ENCODE measurements at regions not wholly inside any gene's neighbourhood (a gene's known extent, or its start where the extent isn't known, plus 50 kb on each side); places are given as distances from the start of the nearest gene placed in this dataset.

DNA sequence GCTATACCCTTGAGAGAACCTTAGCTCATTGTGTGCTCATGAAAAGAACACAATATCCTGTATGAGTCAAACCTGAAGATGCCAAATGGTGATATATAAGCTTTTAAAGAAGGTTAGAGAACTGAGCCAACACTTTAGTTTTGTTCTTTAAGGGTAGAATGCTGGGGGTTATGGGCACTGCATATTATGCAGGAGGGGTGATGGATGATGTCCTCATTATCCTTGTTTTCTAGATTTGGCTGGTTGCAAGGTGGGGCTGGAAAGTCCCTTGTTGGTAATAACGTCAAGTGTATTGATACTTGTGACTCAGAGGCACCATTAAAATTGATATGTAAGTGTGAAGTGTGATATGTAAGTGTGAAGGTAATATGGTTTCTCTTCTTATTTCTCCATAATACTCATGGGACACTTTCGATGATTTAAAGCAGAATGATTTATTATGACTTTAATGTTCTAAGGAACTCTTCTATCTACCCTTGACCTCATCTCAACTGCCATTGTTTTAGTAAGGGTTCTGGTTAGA lies 113.7 kb upstream of the DTNBP1 start:
- intact Hi-C loops (cut with DNase I), result no loop called here
- Histone ChIP-seq H3K9me3 (ENCODE audit: control insufficient read depth, low read length) (no peaks in the 10 kb centered on the region), H3K27ac (ENCODE audit: low read depth in 1 of 2, low read length in 2 of 2) (no peak overlapping the region), H3K27me3 (ENCODE audit: control insufficient read depth in 1 of 2, insufficient read depth in 2 of 2, low read length in 1 of 2) (no peaks in the 10 kb centered on the region), H3K4me3 (ENCODE audit: low read length in 2 of 2) (no peak overlapping the region), H3K36me3 (ENCODE audit: control insufficient read depth in 1 of 2, insufficient read depth in 2 of 2, low read length in 1 of 2) (no peaks in the 10 kb centered on the region), H3K4me1 (ENCODE audit: control insufficient read depth in 1 of 2, insufficient read depth in 2 of 2, low read length in 2 of 2) (no peaks in the 10 kb centered on the region)
- WGBS, 2 donors, result 94 to 95% methylated on average over 2 of the region's 2 CpGs
- DNase-seq (no peak), ATAC-seq (ENCODE audit: low FRiP score) (no peak)

DNA sequence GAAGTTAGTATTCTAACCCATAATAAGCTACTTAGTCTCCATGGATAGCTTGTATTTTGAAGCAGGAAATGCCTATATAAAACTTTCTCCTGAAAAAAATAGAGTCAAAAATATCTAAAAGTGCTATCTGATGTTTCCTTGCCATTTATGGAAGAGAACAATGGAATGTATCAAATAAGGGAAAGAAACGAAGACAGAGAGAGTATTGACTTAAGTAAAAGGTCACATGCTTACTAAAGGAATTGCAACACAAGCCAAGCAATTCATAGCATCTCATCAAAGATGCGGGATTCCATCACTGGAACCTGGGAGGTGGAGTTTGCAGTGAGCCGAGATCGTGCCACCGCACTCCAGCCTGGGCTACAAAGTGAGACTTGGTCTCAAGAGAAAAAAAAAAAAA lies 112.9 kb upstream of the DTNBP1 start:
- no peak for DNase-seq
- Histone ChIP-seq H3K4me3 (ENCODE audit: low read length in 2 of 2) (no peak overlapping the region), H3K4me1 (ENCODE audit: control insufficient read depth in 1 of 2, insufficient read depth in 2 of 2, low read length in 2 of 2) (no peaks in the 10 kb centered on the region), H3K36me3 (ENCODE audit: control insufficient read depth in 1 of 2, insufficient read depth in 2 of 2, low read length in 1 of 2) (no peaks in the 10 kb centered on the region), H3K27ac (ENCODE audit: low read depth in 1 of 2, low read length in 2 of 2) (no peak overlapping the region), H3K9me3 (ENCODE audit: control insufficient read depth, low read length) (no peaks in the 10 kb centered on the region), H3K27me3 (ENCODE audit: control insufficient read depth in 1 of 2, insufficient read depth in 2 of 2, low read length in 1 of 2) (no peaks in the 10 kb centered on the region)
- intact Hi-C loops (cut with DNase I), result no loop called here
- WGBS, 2 donors, result 35 to 49% methylated on average over 5 of the region's 5 CpGs
- no peak for ATAC-seq (ENCODE audit: low FRiP score)

DNA sequence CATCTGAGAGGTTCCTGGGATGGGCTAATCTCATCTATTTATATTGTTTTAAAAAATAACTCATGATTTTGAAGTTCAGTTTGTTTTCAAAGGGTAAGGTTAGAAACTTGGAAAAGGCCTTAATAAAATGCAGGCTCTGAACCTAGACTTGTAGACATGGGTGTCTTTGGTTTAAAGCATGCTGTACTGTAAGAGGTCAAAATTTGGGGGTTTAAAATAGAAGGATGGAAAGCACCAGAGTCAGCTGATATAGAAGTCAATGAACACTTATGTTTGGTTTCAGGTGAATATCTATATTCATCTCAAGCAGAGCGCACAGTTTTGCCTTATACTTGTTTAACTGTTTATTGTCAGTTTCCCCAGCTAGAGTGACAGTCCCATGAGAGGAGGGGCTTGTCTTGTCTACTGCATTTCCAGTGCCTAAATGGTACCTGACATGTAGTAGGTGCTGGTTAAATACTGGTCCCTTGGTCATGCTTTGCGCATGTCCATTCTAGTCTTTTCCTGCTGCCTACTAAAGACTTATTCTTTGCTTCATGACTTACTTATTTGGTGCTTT lies 112.3 kb upstream of the DTNBP1 start:
- intact Hi-C loops (cut with DNase I), result no loop called here
- DNase-seq (no peak), ATAC-seq (ENCODE audit: low FRiP score) (no peak)
- no peaks in the 10 kb centered on the region for H3K4me1 ChIP-seq (ENCODE audit: control insufficient read depth in 1 of 2, insufficient read depth in 2 of 2, low read length in 2 of 2)
- 98% methylated on average over 2 of the region's 2 CpGs for WGBS, 2 donors
- H3K36me3 ChIP-seq (ENCODE audit: control insufficient read depth in 1 of 2, insufficient read depth in 2 of 2, low read length in 1 of 2), result no peaks in the 10 kb centered on the region
- no peaks in the 10 kb centered on the region for H3K27me3 ChIP-seq (ENCODE audit: control insufficient read depth in 1 of 2, insufficient read depth in 2 of 2, low read length in 1 of 2)
- H3K4me3 ChIP-seq (ENCODE audit: low read length in 2 of 2), result no peak overlapping the region
- no peak overlapping the region for H3K27ac ChIP-seq (ENCODE audit: low read depth in 1 of 2, low read length in 2 of 2)
- no peaks in the 10 kb centered on the region for H3K9me3 ChIP-seq (ENCODE audit: control insufficient read depth, low read length)

DNA sequence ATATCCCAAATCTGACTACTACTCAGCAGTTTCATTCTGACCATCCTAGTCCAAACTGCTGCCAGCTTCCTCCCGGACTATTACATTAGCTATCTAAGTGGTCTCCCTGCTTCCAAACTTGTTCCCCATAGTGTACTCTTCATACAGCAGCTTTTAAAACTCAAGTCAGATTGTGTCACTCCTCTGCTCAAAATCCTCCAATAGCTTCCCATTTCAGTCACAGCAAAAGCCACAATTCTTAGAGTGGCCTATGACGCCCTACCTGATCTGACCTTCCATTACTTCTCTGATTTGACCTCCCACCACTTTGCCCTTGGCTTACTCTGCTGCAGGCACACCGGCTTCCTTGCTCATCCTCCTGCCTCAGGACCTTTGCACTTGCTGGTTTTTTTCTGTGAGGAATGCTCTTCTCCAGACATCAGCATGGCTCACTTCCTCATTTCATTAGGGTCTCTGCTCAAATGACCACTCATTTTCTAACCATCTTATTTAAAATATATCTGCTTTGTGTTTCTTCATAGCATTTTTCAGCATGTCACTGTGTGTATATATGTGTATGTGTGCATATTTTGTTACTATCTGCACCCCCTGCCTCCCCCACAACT lies 111.1 kb upstream of the DTNBP1 start:
- H3K27ac ChIP-seq (ENCODE audit: low read depth in 1 of 2, low read length in 2 of 2), result no peak overlapping the region
- no peak for ATAC-seq (ENCODE audit: low FRiP score)
- H3K4me1 ChIP-seq (ENCODE audit: control insufficient read depth in 1 of 2, insufficient read depth in 2 of 2, low read length in 2 of 2), result no peaks in the 10 kb centered on the region
- no peak for DNase-seq
- H3K4me3 ChIP-seq (ENCODE audit: low read length in 2 of 2), result no peak overlapping the region
- intact Hi-C loops (cut with DNase I), result no loop called here
- 96% methylated on average over 3 of the region's 3 CpGs for WGBS, 2 donors
- no peaks in the 10 kb centered on the region for H3K27me3 ChIP-seq (ENCODE audit: control insufficient read depth in 1 of 2, insufficient read depth in 2 of 2, low read length in 1 of 2)
- no peaks in the 10 kb centered on the region for H3K36me3 ChIP-seq (ENCODE audit: control insufficient read depth in 1 of 2, insufficient read depth in 2 of 2, low read length in 1 of 2)
- H3K9me3 ChIP-seq (ENCODE audit: control insufficient read depth, low read length), result no peaks in the 10 kb centered on the region

DNA sequence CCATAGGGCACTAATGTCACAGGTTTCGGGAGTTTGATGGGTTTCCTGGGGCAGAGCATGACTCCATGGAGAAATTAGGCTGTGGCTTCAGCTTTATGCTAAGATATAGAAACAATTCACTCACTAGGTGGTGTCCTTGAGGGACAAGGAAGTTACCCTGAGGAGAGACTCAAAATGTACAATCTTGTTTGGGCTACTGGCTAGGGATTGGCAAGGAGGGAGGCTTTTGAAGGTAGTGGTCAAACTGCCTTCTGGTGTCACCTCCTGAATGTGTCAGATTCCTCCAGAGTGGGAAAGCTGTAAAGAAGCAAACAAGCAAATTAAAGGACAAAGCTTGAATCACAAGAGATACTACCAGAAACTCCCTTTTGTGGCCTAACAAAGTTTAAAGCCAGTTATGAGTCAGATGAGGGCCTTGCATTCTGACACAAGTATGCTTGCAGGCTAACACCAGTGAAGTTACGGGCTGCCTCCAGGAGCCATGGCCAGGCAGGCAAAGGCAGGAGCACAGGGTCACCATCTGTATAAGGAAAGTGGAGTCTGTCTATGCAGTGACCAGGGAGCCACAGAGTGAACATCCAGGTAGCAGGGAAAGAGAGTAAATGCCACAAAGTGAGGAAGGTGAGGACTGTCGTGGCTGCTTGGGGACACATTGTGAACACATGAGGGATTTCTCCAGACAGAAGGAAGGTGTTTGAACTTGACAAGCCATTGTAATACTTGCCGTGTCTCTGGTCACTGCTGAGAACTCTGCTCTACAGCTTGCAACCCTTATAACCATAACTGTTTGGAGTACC lies 107.7 kb upstream of the DTNBP1 start:
- no peaks in the 10 kb centered on the region for H3K9me3 ChIP-seq (ENCODE audit: control insufficient read depth, low read length)
- ATAC-seq (ENCODE audit: low FRiP score) (no peak), DNase-seq (no peak)
- WGBS, 2 donors, result 88 to 95% methylated on average over 4 of the region's 4 CpGs
- no peak overlapping the region for H3K4me3 ChIP-seq (ENCODE audit: low read length in 2 of 2)
- H3K27ac ChIP-seq (ENCODE audit: low read depth in 1 of 2, low read length in 2 of 2), result no peak overlapping the region
- no peaks in the 10 kb centered on the region for H3K27me3 ChIP-seq (ENCODE audit: control insufficient read depth in 1 of 2, insufficient read depth in 2 of 2, low read length in 1 of 2)
- no peaks in the 10 kb centered on the region for H3K4me1 ChIP-seq (ENCODE audit: control insufficient read depth in 1 of 2, insufficient read depth in 2 of 2, low read length in 2 of 2)
- intact Hi-C loops (cut with DNase I), result no loop called here
- H3K36me3 ChIP-seq (ENCODE audit: control insufficient read depth in 1 of 2, insufficient read depth in 2 of 2, low read length in 1 of 2), result no peaks in the 10 kb centered on the region

DNA sequence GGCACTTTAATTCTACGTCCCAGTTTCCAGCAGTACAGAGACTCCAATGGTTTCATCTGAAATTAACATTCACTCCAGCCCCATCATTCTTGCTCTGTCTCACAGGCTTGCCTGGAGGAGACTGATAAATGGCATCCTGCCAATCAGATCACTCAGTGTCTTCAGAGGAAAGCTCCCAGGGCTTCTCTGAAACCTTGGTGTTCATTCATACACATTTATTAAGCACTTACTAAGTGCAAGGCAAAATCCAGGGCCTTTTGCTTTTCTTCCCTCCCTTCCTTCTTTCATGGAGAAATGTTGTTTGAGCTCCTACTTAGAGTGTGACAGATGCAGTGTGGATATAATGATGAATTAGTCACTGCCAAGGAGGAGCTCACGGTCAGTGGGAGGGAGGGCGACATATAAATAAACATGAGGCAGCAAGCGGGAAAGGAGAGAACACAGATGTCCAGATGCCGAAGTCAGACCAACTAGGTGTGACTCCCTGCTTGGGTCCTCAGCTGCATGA lies 106.7 kb upstream of the DTNBP1 start:
- WGBS, 2 donors, result 92% methylated on average over 5 of the region's 5 CpGs
- Histone ChIP-seq H3K27me3 (ENCODE audit: control insufficient read depth in 1 of 2, insufficient read depth in 2 of 2, low read length in 1 of 2) (no peaks in the 10 kb centered on the region), H3K4me1 (ENCODE audit: control insufficient read depth in 1 of 2, insufficient read depth in 2 of 2, low read length in 2 of 2) (peaks cover 0 to 1% of the 10 kb centered on the region in 2 donors), H3K4me3 (ENCODE audit: low read length in 2 of 2) (no peak overlapping the region), H3K9me3 (ENCODE audit: control insufficient read depth, low read length) (no peaks in the 10 kb centered on the region), H3K36me3 (ENCODE audit: control insufficient read depth in 1 of 2, insufficient read depth in 2 of 2, low read length in 1 of 2) (no peaks in the 10 kb centered on the region), H3K27ac (ENCODE audit: low read depth in 1 of 2, low read length in 2 of 2) (no peak overlapping the region)
- ATAC-seq (ENCODE audit: low FRiP score), result no peak
- no peak for DNase-seq
- intact Hi-C loops (cut with DNase I), result no loop called here

DNA sequence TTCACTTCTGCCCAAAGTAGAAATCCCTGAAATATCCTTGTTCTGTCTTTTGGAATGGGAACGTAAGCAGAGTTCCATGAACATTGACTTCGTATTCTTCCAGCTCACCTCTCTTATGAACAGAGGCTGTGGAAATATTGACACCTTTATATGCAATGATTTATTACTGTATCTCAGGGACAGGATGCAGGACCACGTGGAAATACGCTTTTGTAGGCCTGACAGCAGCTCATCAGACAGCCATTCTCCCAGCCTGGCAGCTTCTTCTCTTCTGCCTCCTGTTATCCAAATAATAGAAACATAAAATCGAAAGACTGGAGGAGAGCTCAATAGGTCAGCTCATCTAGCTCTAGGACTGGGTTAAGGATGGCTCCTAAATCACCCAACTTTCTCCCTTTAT lies 106.2 kb upstream of the DTNBP1 start:
- DNase-seq (no peak), ATAC-seq (ENCODE audit: low FRiP score) (no peak)
- no peaks in the 10 kb centered on the region for H3K9me3 ChIP-seq (ENCODE audit: control insufficient read depth, low read length)
- H3K36me3 ChIP-seq (ENCODE audit: control insufficient read depth in 1 of 2, insufficient read depth in 2 of 2, low read length in 1 of 2), result no peaks in the 10 kb centered on the region
- intact Hi-C loops (cut with DNase I), result no loop called here
- no peaks in the 10 kb centered on the region for H3K27me3 ChIP-seq (ENCODE audit: control insufficient read depth in 1 of 2, insufficient read depth in 2 of 2, low read length in 1 of 2)
- H3K27ac ChIP-seq (ENCODE audit: low read depth in 1 of 2, low read length in 2 of 2), result no peak overlapping the region
- WGBS, 2 donors, result 76 to 78% methylated on average over 5 of the region's 5 CpGs
- peaks cover 0 to 1% of the 10 kb centered on the region in 2 donors for H3K4me1 ChIP-seq (ENCODE audit: control insufficient read depth in 1 of 2, insufficient read depth in 2 of 2, low read length in 2 of 2)
- no peak overlapping the region for H3K4me3 ChIP-seq (ENCODE audit: low read length in 2 of 2)

DNA sequence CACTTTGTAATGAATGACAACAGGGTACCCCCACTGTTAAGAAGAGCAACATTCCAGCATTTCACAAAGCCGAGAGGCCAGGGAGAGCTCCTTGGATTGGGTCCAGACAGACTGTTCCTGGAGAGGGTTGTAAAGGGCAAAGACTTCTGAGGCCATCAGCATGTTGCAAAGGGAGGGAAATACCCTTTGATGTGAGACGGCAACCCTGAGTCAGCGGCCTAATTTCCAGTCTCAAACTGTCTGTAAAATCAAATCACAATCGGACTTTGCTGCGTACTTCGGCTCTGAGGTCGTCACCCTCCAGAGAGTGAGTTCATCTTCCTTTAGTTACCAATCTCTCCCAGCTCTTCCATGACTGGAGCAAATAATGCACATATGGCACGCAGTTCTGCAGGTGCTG lies 101.0 kb upstream of the DTNBP1 start:
- WGBS, 2 donors, result 58 to 61% methylated on average over 8 of the region's 8 CpGs
- Histone ChIP-seq H3K4me3 (ENCODE audit: low read length in 2 of 2) (no peak overlapping the region), H3K27ac (ENCODE audit: low read depth in 1 of 2, low read length in 2 of 2) (no peak overlapping the region), H3K36me3 (ENCODE audit: control insufficient read depth in 1 of 2, insufficient read depth in 2 of 2, low read length in 1 of 2) (no peaks in the 10 kb centered on the region), H3K4me1 (ENCODE audit: control insufficient read depth in 1 of 2, insufficient read depth in 2 of 2, low read length in 2 of 2) (peaks cover 0 to 1% of the 10 kb centered on the region in 2 donors), H3K9me3 (ENCODE audit: control insufficient read depth, low read length) (no peaks in the 10 kb centered on the region), H3K27me3 (ENCODE audit: control insufficient read depth in 1 of 2, insufficient read depth in 2 of 2, low read length in 1 of 2) (no peaks in the 10 kb centered on the region)
- DNase-seq, result no peak
- ATAC-seq (ENCODE audit: low FRiP score), result no peak
- intact Hi-C loops (cut with DNase I), result no loop called here
